ENCODE measurements at regions not wholly inside any gene's neighbourhood (a gene's known extent, or its start where the extent isn't known, plus 50 kb on each side); places are given as distances from the start of the nearest gene placed in this dataset.

DNA sequence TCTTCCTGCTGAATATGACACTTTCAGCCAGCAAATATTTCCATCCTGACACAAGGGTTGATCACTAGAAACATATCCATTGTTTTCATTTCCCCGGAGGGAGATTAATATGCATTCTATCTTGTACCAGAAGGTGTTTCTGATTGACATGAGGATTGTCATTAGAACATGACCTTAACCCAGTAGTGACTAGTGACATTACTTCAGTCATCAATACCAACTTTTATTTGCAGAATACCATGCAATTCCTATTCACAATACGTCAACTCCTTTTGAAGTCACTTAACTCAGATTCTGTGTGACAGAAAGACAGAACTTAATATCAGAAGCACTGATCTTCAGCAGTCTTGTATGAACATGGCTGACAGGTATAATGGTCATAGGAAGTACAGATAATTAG, 1108.9 kb upstream of the CRIM1 start:
- no peak overlapping the region for H3K4me3 Mint-ChIP-seq
- H3K36me3 Mint-ChIP-seq, result no peaks in the 10 kb centered on the region
- ATAC-seq (ENCODE audit: low read depth in 2 of 2), result no peak
- H3K27me3 ChIP-seq (ENCODE audit: control insufficient read depth, insufficient read depth, low read length), result no peaks in the 10 kb centered on the region
- no peaks in the 10 kb centered on the region for H3K9me3 ChIP-seq (ENCODE audit: control insufficient read depth in 2 of 2, low read length in 2 of 2)
- H3K9me3 Mint-ChIP-seq, result peaks cover 0 to 15% (median 6%) of the 10 kb centered on the region in 7 donors
- no peaks in the 10 kb centered on the region for H3K36me3 ChIP-seq (ENCODE audit: control insufficient read depth, insufficient read depth, low read length)
- no peaks in the 10 kb centered on the region for H3K4me1 ChIP-seq (ENCODE audit: control insufficient read depth, insufficient read depth, low read length, poor library complexity, severe bottlenecking)
- peaks cover 0 to 4% (median 0%) of the 10 kb centered on the region in 4 donors for H3K4me1 Mint-ChIP-seq
- H3K4me3 ChIP-seq (ENCODE audit: low read depth, low read length), result no peak overlapping the region
- H3K27me3 Mint-ChIP-seq, result no peaks in the 10 kb centered on the region
- H3K27ac ChIP-seq (ENCODE audit: insufficient read depth, low read length, poor library complexity, severe bottlenecking), result no peak overlapping the region
- no peak for DNase-seq
- H3K27ac Mint-ChIP-seq, result no peak overlapping the region

GRCh38 chr2:35228584-35228983, 1127.0 kb upstream of the CRIM1 start:
- Histone ChIP-seq H3K4me1 (ENCODE audit: control insufficient read depth, insufficient read depth, low read length, poor library complexity, severe bottlenecking) (no peaks in the 10 kb centered on the region), H3K9me3 (ENCODE audit: control insufficient read depth in 2 of 2, low read length in 2 of 2) (no peaks in the 10 kb centered on the region), H3K27me3 (ENCODE audit: control insufficient read depth, insufficient read depth, low read length) (no peaks in the 10 kb centered on the region), H3K27ac (ENCODE audit: insufficient read depth, low read length, poor library complexity, severe bottlenecking) (no peak overlapping the region), H3K4me3 (ENCODE audit: low read depth, low read length) (no peak overlapping the region), H3K36me3 (ENCODE audit: control insufficient read depth, insufficient read depth, low read length) (no peaks in the 10 kb centered on the region)
- H3K9me3 Mint-ChIP-seq, result peaks cover 4 to 18% (median 7%) of the 10 kb centered on the region in 7 donors
- no peak overlapping the region for H3K27ac Mint-ChIP-seq
- no peak overlapping the region for H3K4me3 Mint-ChIP-seq
- ATAC-seq (ENCODE audit: low read depth in 2 of 2) (no peak), DNase-seq (no peak)
- H3K4me1 Mint-ChIP-seq, result no peaks in the 10 kb centered on the region
- no peaks in the 10 kb centered on the region for H3K27me3 Mint-ChIP-seq
- H3K36me3 Mint-ChIP-seq, result no peaks in the 10 kb centered on the region

GRCh38 chr2:35220461-35220860, 1135.1 kb upstream of the CRIM1 start:
- ATAC-seq (ENCODE audit: low read depth in 2 of 2), result no peak
- H3K4me1 ChIP-seq (ENCODE audit: control insufficient read depth, insufficient read depth, low read length, poor library complexity, severe bottlenecking), result no peaks in the 10 kb centered on the region
- no peaks in the 10 kb centered on the region for H3K36me3 Mint-ChIP-seq
- no peaks in the 10 kb centered on the region for H3K27me3 Mint-ChIP-seq
- no peak overlapping the region for H3K27ac Mint-ChIP-seq
- H3K4me3 ChIP-seq (ENCODE audit: low read depth, low read length), result no peak overlapping the region
- no peaks in the 10 kb centered on the region for H3K36me3 ChIP-seq (ENCODE audit: control insufficient read depth, insufficient read depth, low read length)
- no peaks in the 10 kb centered on the region for H3K4me1 Mint-ChIP-seq
- DNase-seq, result no peak
- no peak overlapping the region for H3K4me3 Mint-ChIP-seq
- peaks cover 0 to 11% (median 8%) of the 10 kb centered on the region in 7 donors for H3K9me3 Mint-ChIP-seq
- no peak overlapping the region for H3K27ac ChIP-seq (ENCODE audit: insufficient read depth, low read length, poor library complexity, severe bottlenecking)
- H3K27me3 ChIP-seq (ENCODE audit: control insufficient read depth, insufficient read depth, low read length), result no peaks in the 10 kb centered on the region
- peaks cover 0 to 2% of the 10 kb centered on the region in 2 experiments for H3K9me3 ChIP-seq (ENCODE audit: control insufficient read depth in 2 of 2, low read length in 2 of 2)

DNA sequence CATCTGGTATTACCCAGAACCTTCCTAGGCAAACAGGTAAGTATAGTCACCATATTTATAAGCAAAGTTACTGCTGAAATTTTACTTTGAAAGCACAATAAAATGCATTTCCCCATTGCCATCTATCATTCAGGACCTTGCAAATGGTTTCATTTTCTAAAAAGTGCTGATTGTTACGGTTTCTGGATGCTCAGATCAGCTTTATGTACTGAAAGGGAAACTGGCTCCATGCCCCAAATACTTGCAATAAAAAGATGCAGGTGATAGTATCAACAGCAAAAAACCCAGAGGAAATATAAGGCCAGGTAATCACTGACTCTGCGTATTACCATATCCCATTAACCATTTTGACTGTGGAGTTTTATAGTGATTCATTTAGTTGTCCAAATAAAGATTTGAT, 1150.7 kb upstream of the CRIM1 start:
- Mint-ChIP-seq H3K27me3 (no peaks in the 10 kb centered on the region), H3K27ac (no peak overlapping the region), H3K9me3 (peaks cover 0 to 16% (median 4%) of the 10 kb centered on the region in 7 donors), H3K36me3 (no peaks in the 10 kb centered on the region), H3K4me3 (no peak overlapping the region), H3K4me1 (no peaks in the 10 kb centered on the region)
- Histone ChIP-seq H3K4me1 (ENCODE audit: control insufficient read depth, insufficient read depth, low read length, poor library complexity, severe bottlenecking) (no peaks in the 10 kb centered on the region), H3K27me3 (ENCODE audit: control insufficient read depth, insufficient read depth, low read length) (no peaks in the 10 kb centered on the region), H3K36me3 (ENCODE audit: control insufficient read depth, insufficient read depth, low read length) (no peaks in the 10 kb centered on the region), H3K9me3 (ENCODE audit: control insufficient read depth in 2 of 2, low read length in 2 of 2) (no peaks in the 10 kb centered on the region), H3K27ac (ENCODE audit: insufficient read depth, low read length, poor library complexity, severe bottlenecking) (no peak overlapping the region), H3K4me3 (ENCODE audit: low read depth, low read length) (no peak overlapping the region)
- DNase-seq, result no peak
- no peak for ATAC-seq (ENCODE audit: low read depth in 2 of 2)

- ATAC-seq (ENCODE audit: low read depth in 2 of 2), result no peak
- H3K27ac Mint-ChIP-seq, result no peak overlapping the region
- DNase-seq, result no peak
Measured at GRCh38 chr2:35204323-35204722, 1151.3 kb upstream of the CRIM1 start.

GRCh38 chr2:35199298-35199697, 1156.3 kb upstream of the CRIM1 start:
- H3K4me3 Mint-ChIP-seq, result no peak overlapping the region
- Histone ChIP-seq H3K27ac (ENCODE audit: insufficient read depth, low read length, poor library complexity, severe bottlenecking) (no peak overlapping the region), H3K27me3 (ENCODE audit: control insufficient read depth, insufficient read depth, low read length) (no peaks in the 10 kb centered on the region), H3K36me3 (ENCODE audit: control insufficient read depth, insufficient read depth, low read length) (no peaks in the 10 kb centered on the region), H3K4me3 (ENCODE audit: low read depth, low read length) (no peak overlapping the region), H3K9me3 (ENCODE audit: control insufficient read depth in 2 of 2, low read length in 2 of 2) (no peaks in the 10 kb centered on the region), H3K4me1 (ENCODE audit: control insufficient read depth, insufficient read depth, low read length, poor library complexity, severe bottlenecking) (no peaks in the 10 kb centered on the region)
- peaks cover 4 to 19% (median 7%) of the 10 kb centered on the region in 7 donors for H3K9me3 Mint-ChIP-seq
- H3K27ac Mint-ChIP-seq, result no peak overlapping the region
- DNase-seq, result no peak
- H3K36me3 Mint-ChIP-seq, result no peaks in the 10 kb centered on the region
- ATAC-seq (ENCODE audit: low read depth in 2 of 2), result no peak
- H3K27me3 Mint-ChIP-seq, result no peaks in the 10 kb centered on the region
- no peaks in the 10 kb centered on the region for H3K4me1 Mint-ChIP-seq

More at GRCh38 chr2:35204323-35204722, 1151.3 kb upstream of the CRIM1 start:
- peaks cover 0 to 20% (median 6%) of the 10 kb centered on the region in 7 donors for H3K9me3 Mint-ChIP-seq
- H3K4me3 Mint-ChIP-seq, result no peak overlapping the region
- Histone ChIP-seq H3K9me3 (ENCODE audit: control insufficient read depth in 2 of 2, low read length in 2 of 2) (no peaks in the 10 kb centered on the region), H3K36me3 (ENCODE audit: control insufficient read depth, insufficient read depth, low read length) (no peaks in the 10 kb centered on the region), H3K4me3 (ENCODE audit: low read depth, low read length) (no peak overlapping the region), H3K27ac (ENCODE audit: insufficient read depth, low read length, poor library complexity, severe bottlenecking) (no peak overlapping the region), H3K27me3 (ENCODE audit: control insufficient read depth, insufficient read depth, low read length) (no peaks in the 10 kb centered on the region), H3K4me1 (ENCODE audit: control insufficient read depth, insufficient read depth, low read length, poor library complexity, severe bottlenecking) (no peaks in the 10 kb centered on the region)
- no peaks in the 10 kb centered on the region for H3K4me1 Mint-ChIP-seq
- no peaks in the 10 kb centered on the region for H3K27me3 Mint-ChIP-seq
- no peaks in the 10 kb centered on the region for H3K36me3 Mint-ChIP-seq

DNA sequence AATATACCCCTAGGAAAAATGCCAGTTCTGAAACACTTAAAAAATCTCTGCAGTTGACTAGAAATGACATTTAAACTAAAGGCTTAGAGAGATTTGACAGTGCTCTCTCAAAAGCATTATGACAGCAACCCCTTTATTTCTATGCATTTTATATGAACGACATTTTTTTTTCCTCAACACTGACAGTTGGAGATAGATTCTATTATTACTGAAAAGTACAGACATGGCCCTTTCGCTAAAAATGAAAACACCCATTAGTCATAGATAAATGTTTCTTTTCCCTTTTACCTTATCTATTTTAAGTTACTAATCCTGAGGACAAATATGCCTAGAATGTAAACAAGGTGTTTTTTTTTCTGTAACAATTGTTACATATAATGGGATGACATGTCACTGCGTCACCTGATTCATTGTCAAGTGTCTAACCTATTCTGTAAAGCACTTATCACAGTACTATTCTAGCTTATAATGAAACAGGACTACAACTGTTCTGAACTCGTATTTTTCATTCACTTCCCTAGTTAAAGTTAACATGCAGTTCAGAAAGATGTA, 1169.6 kb upstream of the CRIM1 start:
- Mint-ChIP-seq H3K27me3 (no peaks in the 10 kb centered on the region), H3K36me3 (no peaks in the 10 kb centered on the region), H3K4me1 (no peaks in the 10 kb centered on the region), H3K9me3 (peaks cover 4 to 17% (median 8%) of the 10 kb centered on the region in 7 donors), H3K4me3 (no peak overlapping the region), H3K27ac (no peak overlapping the region)
- Histone ChIP-seq H3K4me1 (ENCODE audit: control insufficient read depth, insufficient read depth, low read length, poor library complexity, severe bottlenecking) (no peaks in the 10 kb centered on the region), H3K4me3 (ENCODE audit: low read depth, low read length) (no peak overlapping the region), H3K27ac (ENCODE audit: insufficient read depth, low read length, poor library complexity, severe bottlenecking) (no peak overlapping the region), H3K36me3 (ENCODE audit: control insufficient read depth, insufficient read depth, low read length) (no peaks in the 10 kb centered on the region), H3K27me3 (ENCODE audit: control insufficient read depth, insufficient read depth, low read length) (no peaks in the 10 kb centered on the region), H3K9me3 (ENCODE audit: control insufficient read depth in 2 of 2, low read length in 2 of 2) (no peaks in the 10 kb centered on the region)
- no peak for ATAC-seq (ENCODE audit: low read depth in 2 of 2)
- DNase-seq, result no peak

DNA sequence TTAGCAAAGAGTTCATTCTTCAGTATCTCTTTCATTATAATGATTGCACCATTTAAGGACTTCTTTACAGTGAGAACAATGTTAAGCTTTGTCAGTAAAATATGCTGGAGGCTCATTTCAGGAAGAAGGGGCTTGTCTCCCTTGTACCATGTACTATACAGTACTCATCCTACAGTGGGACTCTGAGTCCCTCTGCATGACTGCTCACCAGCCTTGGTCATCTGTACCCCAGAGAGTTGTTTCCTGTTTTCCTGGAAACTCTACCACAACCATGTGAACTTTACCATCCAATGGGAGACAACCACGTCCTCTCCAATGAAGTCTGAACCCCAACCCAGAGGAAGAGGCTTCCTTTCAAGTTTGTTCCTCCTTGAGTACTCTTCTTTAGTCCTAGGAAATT, 1171.1 kb upstream of the CRIM1 start:
- H3K27me3 ChIP-seq (ENCODE audit: control insufficient read depth, insufficient read depth, low read length), result no peaks in the 10 kb centered on the region
- Mint-ChIP-seq H3K36me3 (no peaks in the 10 kb centered on the region), H3K27ac (no peak overlapping the region), H3K4me3 (no peak overlapping the region), H3K4me1 (no peaks in the 10 kb centered on the region), H3K9me3 (peaks cover 4 to 14% (median 8%) of the 10 kb centered on the region in 7 donors), H3K27me3 (no peaks in the 10 kb centered on the region)
- no peak overlapping the region for H3K4me3 ChIP-seq (ENCODE audit: low read depth, low read length)
- ATAC-seq (ENCODE audit: low read depth in 2 of 2) (no peak), DNase-seq (no peak)
- H3K36me3 ChIP-seq (ENCODE audit: control insufficient read depth, insufficient read depth, low read length), result no peaks in the 10 kb centered on the region
- no peak overlapping the region for H3K27ac ChIP-seq (ENCODE audit: insufficient read depth, low read length, poor library complexity, severe bottlenecking)
- no peaks in the 10 kb centered on the region for H3K9me3 ChIP-seq (ENCODE audit: control insufficient read depth in 2 of 2, low read length in 2 of 2)
- H3K4me1 ChIP-seq (ENCODE audit: control insufficient read depth, insufficient read depth, low read length, poor library complexity, severe bottlenecking), result no peaks in the 10 kb centered on the region

All from CD4-positive, CD25-positive, alpha-beta regulatory T cell (primary cell).